ENCODE measurements at regions not wholly inside any gene's neighbourhood (a gene's known extent, or its start where the extent isn't known, plus 50 kb on each side); places are given as distances from the start of the nearest gene placed in this dataset.

GRCh38 chr1:47555841-47556560 lies 118.2 kb downstream of the FOXD2 start:
- no peak for FAIRE-seq

GRCh38 chr1:47557066-47557465 lies 119.2 kb downstream of the FOXD2 start:
- no peak for FAIRE-seq

- no peak for FAIRE-seq
Observed at GRCh38 chr1:47558601-47559593, 121.1 kb downstream of the FOXD2 start.

DNA sequence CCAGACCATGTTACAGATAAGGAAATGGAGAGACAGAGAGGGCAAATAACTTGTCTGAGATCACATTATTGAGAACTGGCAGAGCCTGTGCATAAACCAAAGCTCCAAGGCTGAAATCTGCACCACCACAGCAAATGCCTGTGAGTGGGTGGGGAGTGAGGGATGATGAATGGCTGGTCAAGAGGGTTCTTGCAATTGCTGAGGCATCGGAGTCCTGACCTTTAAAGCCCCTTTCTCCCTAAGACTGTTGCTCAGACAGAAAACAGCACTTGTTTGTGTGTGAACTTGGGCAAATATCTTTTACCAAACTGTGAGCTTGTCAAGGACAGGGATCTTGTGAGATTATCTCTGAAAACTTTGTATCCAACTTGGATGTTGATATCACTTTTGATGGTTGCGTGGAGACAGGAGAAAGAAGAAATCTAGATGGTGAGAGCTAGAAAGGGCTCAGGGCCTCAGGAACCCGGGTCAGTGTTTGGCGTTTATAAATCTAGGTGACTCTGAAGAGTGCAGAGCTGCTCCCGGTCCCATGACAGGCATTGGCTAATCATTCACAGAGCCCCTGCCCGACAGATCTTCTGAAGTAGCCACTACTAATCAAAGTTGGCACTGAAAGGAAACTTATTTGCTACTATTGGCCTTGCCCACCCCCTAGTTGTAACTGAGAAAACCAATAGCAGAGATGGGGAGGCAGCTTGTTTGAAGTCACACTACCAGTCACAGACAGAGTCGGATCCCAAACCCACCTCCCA lies 122.3 kb downstream of the FOXD2 start:
- no peak for FAIRE-seq

- FAIRE-seq = no peak
Observed at GRCh38 chr1:47561523-47562007, 123.7 kb downstream of the FOXD2 start.

DNA sequence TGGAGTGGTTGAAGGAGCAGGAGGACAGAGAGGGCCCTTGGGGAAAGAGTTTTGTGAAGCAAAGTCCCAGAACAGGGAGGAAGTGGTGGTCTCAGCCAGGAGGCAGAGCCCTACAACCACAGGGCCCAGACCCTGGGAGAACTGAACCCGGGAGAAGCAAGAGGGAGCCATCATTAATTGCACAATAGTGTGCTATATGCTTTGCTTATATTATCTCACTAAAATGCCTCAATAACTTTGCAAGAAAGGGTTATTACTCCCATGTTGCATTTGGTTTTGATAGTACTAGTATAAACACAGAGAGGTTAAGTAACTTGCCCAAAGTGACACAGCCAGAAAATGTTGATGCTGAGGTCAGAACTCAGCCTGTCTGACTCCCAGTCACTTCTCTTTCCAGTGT lies 124.3 kb downstream of the FOXD2 start:
- FAIRE-seq = no peak

GRCh38 chr1:47562799-47563198 lies 125.0 kb downstream of the FOXD2 start:
- FAIRE-seq = no peak

GRCh38 chr1:47563201-47563600 lies 125.4 kb downstream of the FOXD2 start:
- FAIRE-seq = no peak

- FAIRE-seq = no peak
Observed at GRCh38 chr1:47564570-47564969, 126.7 kb downstream of the FOXD2 start.

- FAIRE-seq = no peak
Observed at GRCh38 chr1:47565092-47565491, 127.2 kb downstream of the FOXD2 start.

DNA sequence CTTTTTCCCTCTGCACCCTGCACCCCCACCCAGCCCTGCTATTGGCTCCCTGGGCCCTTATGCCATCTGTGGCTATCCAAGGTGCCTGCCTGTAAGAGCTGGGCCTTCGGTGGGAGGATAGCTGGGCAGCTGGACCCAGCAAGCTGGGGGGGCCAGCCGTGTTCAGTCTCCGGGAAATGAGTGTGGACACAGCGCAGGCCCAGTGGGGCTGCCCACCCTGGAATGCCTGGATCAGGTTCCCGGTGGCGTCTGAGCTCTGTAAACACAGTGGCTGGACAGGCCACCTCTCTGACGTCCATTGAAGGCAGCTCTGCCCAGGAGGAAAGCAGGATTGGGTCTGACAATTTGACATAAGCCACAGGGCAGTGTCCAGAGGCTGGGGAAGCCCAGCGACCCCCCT lies 127.8 kb downstream of the FOXD2 start:
- FAIRE-seq = no peak

DNA sequence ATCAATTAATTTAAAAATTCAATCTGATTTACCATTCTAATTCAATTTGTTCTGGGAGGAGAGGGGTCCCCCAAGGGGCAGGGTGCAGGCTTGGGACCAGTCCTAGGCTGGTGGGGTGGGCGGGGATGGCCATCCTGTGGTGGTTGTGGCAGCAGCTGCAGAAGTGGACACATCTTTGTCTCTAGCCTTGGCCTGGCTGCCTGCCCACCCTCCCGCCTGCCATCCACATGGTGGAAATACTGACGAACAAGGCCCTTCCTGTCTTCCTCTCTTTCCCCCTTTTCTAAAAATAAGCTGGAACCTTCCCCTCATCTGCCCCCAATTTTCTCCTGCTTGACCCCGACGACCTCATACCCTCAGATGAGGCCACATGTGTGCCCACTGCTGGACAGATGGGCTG lies 130.9 kb downstream of the FOXD2 start:
- no peak for FAIRE-seq

- no peak for FAIRE-seq
Observed at GRCh38 chr1:47569261-47569660, 131.4 kb downstream of the FOXD2 start.

- FAIRE-seq = no peak
Observed at GRCh38 chr1:47569681-47570470, 132.0 kb downstream of the FOXD2 start.

DNA sequence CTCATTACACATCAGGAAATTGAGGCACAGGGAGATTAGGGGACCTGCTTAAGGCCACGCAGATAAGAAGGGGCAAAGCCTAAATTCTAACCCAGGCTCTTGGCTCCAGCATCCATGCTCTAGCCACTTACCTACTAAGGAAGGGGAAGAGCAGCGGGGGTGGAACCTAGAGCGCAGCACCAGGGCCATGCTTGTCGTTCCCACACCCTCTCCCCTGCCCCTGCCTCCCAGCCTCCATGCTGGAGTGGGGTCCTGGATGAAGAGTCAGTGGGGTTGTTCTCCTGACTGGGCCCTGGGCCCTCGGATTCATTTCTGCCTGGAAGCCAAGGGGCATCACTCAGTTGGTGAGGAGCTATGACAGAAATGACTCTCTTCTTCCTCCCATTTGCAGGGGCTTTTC lies 133.3 kb downstream of the FOXD2 start:
- FAIRE-seq = no peak

DNA sequence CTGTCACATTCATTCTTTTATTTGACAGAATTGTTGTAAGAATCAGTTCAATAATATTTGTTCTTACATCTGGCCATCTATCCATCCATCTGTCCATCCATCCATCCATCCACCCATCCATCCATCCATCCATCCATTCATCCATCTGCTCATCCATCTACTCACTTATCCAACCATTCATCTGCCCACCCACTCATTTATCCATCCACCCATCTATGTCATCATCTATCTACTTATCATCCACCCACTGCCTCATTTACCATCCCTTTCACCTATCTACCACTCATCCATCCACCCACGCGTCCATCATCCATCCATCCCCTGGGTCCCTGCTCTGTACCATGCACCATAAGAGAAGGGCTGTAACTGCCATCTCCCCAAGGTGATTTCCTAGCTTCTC lies 134.1 kb downstream of the FOXD2 start:
- FAIRE-seq = no peak

DNA sequence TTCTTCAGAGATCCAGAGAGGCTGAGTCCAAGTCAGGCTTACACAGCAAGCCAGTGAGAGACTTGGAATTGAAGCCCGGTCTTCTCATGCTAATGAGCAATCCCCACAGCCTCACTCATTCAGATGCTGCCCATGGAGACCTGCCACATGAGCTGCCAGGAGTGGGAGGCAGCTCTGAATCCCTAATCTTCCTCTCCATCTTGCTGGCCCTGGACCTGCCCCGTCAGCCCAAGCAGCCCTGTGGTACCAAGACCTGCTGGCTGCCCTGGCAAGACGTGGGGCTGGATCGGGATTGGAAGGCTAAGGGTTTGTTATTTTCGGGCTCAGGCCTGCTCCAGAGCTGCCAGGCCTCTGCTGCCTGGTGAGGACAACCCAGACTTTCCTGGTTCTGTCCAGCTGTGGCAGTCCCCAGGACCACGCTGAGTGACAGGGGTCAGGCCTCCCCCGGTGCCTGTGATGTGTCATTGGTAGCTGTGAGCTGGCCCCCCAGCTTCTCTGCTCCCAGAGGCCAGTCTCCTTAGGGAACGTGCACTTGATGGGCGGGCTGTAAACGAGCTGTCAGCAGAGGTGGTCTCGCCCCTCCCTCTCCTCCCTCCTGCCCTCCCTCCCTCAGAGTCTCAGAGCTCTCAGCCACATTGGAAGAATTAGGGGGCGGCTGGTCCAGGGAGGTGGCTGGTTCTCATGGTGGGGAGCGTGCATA lies 135.0 kb downstream of the FOXD2 start:
- FAIRE-seq = no peak

GRCh38 chr1:47574451-47575165 lies 136.8 kb downstream of the FOXD2 start:
- no peak for FAIRE-seq

DNA sequence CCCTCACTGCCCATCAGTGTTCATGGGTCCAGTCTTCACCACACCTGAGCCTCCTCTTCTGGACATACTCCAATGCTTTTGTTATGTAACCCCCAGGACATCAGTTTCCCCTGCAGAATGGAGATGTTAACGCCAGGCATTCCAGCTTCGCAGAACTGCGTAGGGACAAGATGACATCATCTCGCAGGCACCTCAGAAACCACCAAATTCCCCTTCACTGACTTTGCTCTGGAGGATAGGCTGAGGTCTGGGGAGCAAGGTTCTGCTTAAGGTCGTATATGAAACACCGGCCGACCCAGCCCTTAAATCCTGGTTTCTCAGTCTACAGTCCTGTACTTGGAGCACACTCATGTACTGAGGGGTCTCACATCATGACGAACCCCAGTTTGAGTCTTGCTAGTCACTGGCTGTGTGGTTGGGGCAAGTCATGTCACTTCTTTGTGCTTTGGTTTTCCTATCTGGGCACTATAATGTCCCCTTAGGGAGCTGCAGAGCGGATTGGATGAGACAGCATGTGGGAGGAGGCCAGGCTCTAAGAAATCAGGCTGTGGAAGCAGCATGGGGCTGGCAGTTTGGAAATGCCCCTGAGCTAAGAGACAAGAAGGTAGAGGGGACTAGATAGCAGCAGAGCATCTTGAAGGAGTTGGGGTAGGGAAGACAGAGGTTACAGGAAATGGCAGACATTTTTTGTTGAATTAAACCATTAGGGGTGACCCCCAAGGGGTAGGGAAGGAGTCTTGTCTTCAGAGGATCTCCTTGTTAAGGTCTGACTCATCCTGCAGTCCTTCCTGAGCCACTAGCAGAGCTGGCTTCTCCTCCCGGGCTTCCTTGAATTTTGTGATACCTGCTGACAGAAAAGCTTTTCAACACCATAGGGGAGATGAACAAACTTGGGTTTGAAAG lies 138.3 kb downstream of the FOXD2 start:
- no peak for FAIRE-seq

- FAIRE-seq = no peak
Observed at GRCh38 chr1:47576758-47577115, 138.9 kb downstream of the FOXD2 start.

Data from TTC549 (cell line).